Ishikawa (cell line): ENCODE measurements at regions not wholly inside any gene's neighbourhood (a gene's known extent, or its start where the extent isn't known, plus 50 kb on each side); places are given as distances from the start of the nearest gene placed in this dataset.

Source experiments
- CEBPB ChIP-seq: IDR thresholded peaks from 2 replicates; pipeline ENCODE4 v1.6.1; 2012
- CREB1 ChIP-seq: IDR thresholded peaks from 2 replicates; pipeline ENCODE4 v1.6.1; 2012; ENCODE audit warnings: low read depth
- EGR1 ChIP-seq: IDR thresholded peaks from 2 replicates; pipeline ENCODE4 v1.6.1; 2012
- EP300 ChIP-seq: IDR thresholded peaks from 2 replicates; pipeline ENCODE4 v1.6.1; 2012; ENCODE audit warnings: borderline replicate concordance
- FOXM1 ChIP-seq: IDR thresholded peaks from 2 replicates; pipeline ENCODE4 v1.6.1; 2012; ENCODE audit warnings: low read depth, borderline replicate concordance
- NFIC ChIP-seq: IDR thresholded peaks from 2 replicates; pipeline ENCODE4 v1.6.1; 2012
- RAD21 ChIP-seq: IDR thresholded peaks from 2 replicates; pipeline ENCODE4 v1.6.1; 2012; ENCODE audit warnings: low read depth
- TAF1 ChIP-seq: IDR thresholded peaks from 2 replicates; pipeline ENCODE4 v1.6.1; 2012; ENCODE audit warnings: low read depth, mild to moderate bottlenecking
- TCF12 ChIP-seq: IDR thresholded peaks from 2 replicates; pipeline ENCODE4 v1.6.1; 2012; ENCODE audit warnings: low read depth
- TEAD4 ChIP-seq: IDR thresholded peaks from 2 replicates; pipeline ENCODE4 v1.6.1; 2012
- YY1 ChIP-seq: IDR thresholded peaks from 2 replicates; pipeline ENCODE4 v1.6.1; 2012; ENCODE audit warnings: low read depth
- ZBTB7A ChIP-seq: IDR thresholded peaks from 2 replicates; pipeline ENCODE4 v1.6.1; 2012; ENCODE audit warnings: low read depth
- TF ChIP-seq, protein P1 (sequence below): IDR thresholded peaks from 2 replicates; pipeline ENCODE4 v1.6.1; 2012; ENCODE audit warnings: low read depth, mild to moderate bottlenecking
- TF ChIP-seq, protein P2 (sequence below): IDR thresholded peaks from 2 replicates; pipeline ENCODE4 v1.6.1; 2012
- TF ChIP-seq, protein P3 (sequence below): IDR thresholded peaks from 2 replicates; pipeline ENCODE4 v1.6.1; 2012

DNA sequence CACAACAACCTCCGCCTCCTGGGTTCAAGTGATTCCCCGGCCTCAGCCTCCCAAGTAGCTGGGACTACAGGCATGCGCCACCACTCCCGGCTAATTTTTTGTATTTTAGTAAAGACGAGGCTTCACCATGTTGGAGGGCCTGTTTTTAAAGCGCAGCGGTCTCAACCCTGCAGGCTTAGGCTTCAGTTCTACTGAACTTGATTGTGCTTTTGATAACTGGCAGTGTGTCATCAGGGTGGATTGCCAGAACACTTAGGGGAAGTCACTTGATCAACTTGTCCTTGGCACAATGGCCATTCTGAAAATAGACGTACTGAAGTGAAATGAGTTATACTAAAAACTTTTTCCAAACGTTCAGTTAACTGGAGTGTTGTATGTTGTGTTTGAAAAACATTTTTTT lies 472.2 kb downstream of the KLF5 start:
- no peak for TF ChIP-seq CEBPB
- TF ChIP-seq ZBTB7A = no peak
- TF ChIP-seq, protein P1, sequence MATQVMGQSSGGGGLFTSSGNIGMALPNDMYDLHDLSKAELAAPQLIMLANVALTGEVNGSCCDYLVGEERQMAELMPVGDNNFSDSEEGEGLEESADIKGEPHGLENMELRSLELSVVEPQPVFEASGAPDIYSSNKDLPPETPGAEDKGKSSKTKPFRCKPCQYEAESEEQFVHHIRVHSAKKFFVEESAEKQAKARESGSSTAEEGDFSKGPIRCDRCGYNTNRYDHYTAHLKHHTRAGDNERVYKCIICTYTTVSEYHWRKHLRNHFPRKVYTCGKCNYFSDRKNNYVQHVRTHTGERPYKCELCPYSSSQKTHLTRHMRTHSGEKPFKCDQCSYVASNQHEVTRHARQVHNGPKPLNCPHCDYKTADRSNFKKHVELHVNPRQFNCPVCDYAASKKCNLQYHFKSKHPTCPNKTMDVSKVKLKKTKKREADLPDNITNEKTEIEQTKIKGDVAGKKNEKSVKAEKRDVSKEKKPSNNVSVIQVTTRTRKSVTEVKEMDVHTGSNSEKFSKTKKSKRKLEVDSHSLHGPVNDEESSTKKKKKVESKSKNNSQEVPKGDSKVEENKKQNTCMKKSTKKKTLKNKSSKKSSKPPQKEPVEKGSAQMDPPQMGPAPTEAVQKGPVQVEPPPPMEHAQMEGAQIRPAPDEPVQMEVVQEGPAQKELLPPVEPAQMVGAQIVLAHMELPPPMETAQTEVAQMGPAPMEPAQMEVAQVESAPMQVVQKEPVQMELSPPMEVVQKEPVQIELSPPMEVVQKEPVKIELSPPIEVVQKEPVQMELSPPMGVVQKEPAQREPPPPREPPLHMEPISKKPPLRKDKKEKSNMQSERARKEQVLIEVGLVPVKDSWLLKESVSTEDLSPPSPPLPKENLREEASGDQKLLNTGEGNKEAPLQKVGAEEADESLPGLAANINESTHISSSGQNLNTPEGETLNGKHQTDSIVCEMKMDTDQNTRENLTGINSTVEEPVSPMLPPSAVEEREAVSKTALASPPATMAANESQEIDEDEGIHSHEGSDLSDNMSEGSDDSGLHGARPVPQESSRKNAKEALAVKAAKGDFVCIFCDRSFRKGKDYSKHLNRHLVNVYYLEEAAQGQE = no peak
- no peak for TF ChIP-seq TEAD4
- TF ChIP-seq RAD21 = no peak
- TF ChIP-seq EP300 = no peak
- TF ChIP-seq YY1 = no peak
- no peak for TF ChIP-seq CREB1
- TF ChIP-seq, protein P2, sequence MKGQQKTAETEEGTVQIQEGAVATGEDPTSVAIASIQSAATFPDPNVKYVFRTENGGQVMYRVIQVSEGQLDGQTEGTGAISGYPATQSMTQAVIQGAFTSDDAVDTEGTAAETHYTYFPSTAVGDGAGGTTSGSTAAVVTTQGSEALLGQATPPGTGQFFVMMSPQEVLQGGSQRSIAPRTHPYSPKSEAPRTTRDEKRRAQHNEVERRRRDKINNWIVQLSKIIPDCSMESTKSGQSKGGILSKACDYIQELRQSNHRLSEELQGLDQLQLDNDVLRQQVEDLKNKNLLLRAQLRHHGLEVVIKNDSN = no peak
- no peak for TF ChIP-seq NFIC

DNA sequence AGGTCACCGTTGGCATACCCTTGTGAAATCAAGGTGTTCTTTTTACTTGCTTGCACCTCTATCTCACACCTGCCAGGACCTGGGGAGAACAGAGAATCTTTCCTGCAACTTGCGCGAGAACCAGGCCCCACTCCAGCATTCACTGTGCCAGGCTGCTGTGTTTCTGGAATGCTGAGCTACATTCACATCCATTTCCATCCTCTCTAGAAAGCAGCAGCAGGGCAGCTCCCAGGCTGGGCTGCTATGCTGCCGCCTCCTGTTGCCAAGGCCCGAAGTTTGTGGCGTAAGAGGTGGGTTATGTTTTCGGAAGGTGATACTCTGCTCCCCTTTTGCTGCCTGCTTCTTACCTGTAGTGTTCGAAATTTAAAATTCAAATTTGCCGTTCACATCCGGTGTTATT lies 464.1 kb downstream of the KLF5 start:
- TF ChIP-seq, protein P2 = no peak

DNA sequence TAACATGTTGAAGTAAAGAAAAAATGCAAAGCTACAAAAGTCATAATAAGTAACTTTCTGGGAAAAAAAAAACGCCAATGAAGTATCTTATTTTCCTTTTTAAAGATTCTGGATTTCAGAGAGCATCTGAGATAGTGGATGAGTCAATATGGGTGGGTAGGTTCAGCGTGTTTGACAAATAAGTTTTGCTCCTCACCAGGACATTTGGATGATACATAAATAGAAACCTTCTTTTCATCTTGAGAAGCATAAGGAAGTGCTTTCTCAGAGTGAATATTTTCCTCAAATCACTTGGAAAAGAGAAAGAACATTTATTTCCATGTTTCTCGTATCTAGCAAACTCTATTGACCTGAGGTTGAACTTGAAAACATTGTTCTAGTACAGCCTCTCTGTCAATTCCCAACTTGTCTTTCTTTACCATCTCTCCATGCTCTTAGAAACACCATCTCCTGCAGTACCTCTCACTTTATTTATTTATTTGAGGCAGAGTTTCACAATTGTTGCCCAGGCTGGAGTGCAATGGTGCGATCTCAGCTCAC lies 463.2 kb downstream of the KLF5 start:
- TF ChIP-seq TEAD4 (no peak), EGR1 (no peak), EP300 (no peak), TCF12 (no peak), FOXM1 (no peak), TAF1 (no peak), CEBPB (no peak), NFIC (no peak), YY1 (no peak), CREB1 (no peak), ZBTB7A (no peak)
- TF ChIP-seq, protein P1 = no peak
- TF ChIP-seq, protein P2 = no peak
- TF ChIP-seq, protein P3, sequence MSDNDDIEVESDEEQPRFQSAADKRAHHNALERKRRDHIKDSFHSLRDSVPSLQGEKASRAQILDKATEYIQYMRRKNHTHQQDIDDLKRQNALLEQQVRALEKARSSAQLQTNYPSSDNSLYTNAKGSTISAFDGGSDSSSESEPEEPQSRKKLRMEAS = no peak

DNA sequence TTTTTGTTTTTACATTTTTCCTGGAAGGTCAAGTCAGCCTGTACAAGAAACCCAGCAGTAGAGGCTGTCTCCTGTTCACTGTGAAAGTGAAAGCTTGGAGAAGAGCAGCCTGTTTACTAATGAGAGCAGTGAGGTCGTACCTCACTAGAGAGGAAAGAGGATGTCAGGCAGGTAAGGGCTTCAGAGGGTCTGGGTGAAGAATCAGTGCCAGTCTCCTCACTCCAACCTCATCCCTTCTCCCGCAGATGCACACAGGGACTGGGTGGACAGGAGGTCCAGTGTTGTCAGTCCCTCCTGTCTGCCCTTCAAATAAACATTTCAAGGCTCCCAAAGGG lies 462.5 kb downstream of the KLF5 start:
- TF ChIP-seq TCF12 (no peak), CEBPB (no peak), FOXM1 (no peak), RAD21 (no peak), NFIC (no peak), EP300 (no peak), CREB1 (no peak)
- TF ChIP-seq, protein P1 = no peak
- TF ChIP-seq, protein P3 = no peak
